ENCODE measurements at regions not wholly inside any gene's neighbourhood (a gene's known extent, or its start where the extent isn't known, plus 50 kb on each side); places are given as distances from the start of the nearest gene placed in this dataset.
"Not testable (repeated sequence)": the region's sequence is repeated elsewhere in the genome, so short reads cannot be mapped to it uniquely, and the experiment has no call there.

DNA sequence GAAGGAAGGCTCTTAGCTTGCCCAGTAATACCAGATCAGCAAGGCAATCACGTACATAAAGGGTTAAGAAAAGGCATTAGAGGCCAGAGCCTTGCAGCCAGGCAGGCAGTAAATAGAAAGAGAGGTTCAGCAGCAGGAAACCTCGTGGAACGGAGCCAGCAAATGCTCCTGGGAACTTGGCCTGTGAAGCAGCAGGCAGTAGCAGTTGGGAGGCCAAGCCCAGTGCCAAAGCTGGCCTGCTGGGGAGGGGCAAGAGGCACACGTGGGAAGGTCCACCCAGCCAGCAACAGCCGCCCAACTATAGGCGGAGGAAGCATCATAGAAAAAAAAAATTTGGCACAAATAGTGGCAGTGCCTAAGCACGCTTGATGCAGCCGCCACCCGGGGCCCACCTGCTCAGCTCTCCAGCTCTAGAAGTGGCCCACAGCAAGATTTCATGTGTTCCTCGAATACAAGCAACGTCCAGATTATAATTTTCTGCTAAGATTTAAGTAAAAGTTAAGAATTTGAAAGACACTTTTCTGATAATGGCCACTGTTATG, 2339.5 kb downstream of the TP53TG3F start:
- Mint-ChIP-seq H3K9me3 (peaks cover 75% of the 10 kb centered on the region), H3K27ac (no peak overlapping the region), H3K27me3 (ENCODE audit: low read depth) (peaks cover 7% of the 10 kb centered on the region), H3K4me3 (no peak overlapping the region), H3K4me1 (no peaks in the 10 kb centered on the region), H3K36me3 (peaks cover 66% of the 10 kb centered on the region)
- CTCF ChIA-PET: no interaction called here
- TF ChIP-seq ATF1 (CRISPR knock-in tag; IDR thresholded peaks at IDR 0.05) (no peak), NR1H2 (CRISPR knock-in tag; IDR thresholded peaks at IDR 0.05) (no peak), FOXJ3 (CRISPR knock-in tag; IDR thresholded peaks at IDR 0.05; ENCODE audit: borderline replicate concordance) (no peak), FOXP1 (CRISPR knock-in tag; IDR thresholded peaks at IDR 0.05; ENCODE audit: borderline replicate concordance) (no peak), MLX (CRISPR knock-in tag; IDR thresholded peaks at IDR 0.05) (no peak), HMGXB4 (CRISPR knock-in tag; IDR thresholded peaks at IDR 0.05) (no peak), ATF6 (CRISPR knock-in tag; IDR thresholded peaks at IDR 0.05) (no peak), CREB1 (CRISPR knock-in tag; IDR thresholded peaks at IDR 0.05) (no peak), JAZF1 (CRISPR knock-in tag; IDR thresholded peaks at IDR 0.05) (no peak), SOX15 (CRISPR knock-in tag; IDR thresholded peaks at IDR 0.05) (no peak), USF2 (CRISPR knock-in tag; IDR thresholded peaks at IDR 0.05) (no peak), SP1 (CRISPR knock-in tag; conservative IDR thresholded peaks at IDR 0.05) (no peak)
- TF ChIP-seq, protein P1, sequence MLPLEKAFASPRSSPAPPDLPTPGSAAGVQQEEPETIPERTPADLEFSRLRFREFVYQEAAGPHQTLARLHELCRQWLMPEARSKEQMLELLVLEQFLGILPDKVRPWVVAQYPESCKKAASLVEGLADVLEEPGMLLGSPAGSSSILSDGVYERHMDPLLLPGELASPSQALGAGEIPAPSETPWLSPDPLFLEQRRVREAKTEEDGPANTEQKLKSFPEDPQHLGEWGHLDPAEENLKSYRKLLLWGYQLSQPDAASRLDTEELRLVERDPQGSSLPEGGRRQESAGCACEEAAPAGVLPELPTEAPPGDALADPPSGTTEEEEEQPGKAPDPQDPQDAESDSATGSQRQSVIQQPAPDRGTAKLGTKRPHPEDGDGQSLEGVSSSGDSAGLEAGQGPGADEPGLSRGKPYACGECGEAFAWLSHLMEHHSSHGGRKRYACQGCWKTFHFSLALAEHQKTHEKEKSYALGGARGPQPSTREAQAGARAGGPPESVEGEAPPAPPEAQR (CRISPR knock-in tag; IDR thresholded peaks at IDR 0.05): no peak
- TF ChIP-seq, protein P2, sequence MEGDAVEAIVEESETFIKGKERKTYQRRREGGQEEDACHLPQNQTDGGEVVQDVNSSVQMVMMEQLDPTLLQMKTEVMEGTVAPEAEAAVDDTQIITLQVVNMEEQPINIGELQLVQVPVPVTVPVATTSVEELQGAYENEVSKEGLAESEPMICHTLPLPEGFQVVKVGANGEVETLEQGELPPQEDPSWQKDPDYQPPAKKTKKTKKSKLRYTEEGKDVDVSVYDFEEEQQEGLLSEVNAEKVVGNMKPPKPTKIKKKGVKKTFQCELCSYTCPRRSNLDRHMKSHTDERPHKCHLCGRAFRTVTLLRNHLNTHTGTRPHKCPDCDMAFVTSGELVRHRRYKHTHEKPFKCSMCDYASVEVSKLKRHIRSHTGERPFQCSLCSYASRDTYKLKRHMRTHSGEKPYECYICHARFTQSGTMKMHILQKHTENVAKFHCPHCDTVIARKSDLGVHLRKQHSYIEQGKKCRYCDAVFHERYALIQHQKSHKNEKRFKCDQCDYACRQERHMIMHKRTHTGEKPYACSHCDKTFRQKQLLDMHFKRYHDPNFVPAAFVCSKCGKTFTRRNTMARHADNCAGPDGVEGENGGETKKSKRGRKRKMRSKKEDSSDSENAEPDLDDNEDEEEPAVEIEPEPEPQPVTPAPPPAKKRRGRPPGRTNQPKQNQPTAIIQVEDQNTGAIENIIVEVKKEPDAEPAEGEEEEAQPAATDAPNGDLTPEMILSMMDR (IDR thresholded peaks at IDR 0.05): no peak
- TF ChIP-seq, protein P3, sequence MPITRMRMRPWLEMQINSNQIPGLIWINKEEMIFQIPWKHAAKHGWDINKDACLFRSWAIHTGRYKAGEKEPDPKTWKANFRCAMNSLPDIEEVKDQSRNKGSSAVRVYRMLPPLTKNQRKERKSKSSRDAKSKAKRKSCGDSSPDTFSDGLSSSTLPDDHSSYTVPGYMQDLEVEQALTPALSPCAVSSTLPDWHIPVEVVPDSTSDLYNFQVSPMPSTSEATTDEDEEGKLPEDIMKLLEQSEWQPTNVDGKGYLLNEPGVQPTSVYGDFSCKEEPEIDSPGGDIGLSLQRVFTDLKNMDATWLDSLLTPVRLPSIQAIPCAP (CRISPR knock-in tag; IDR thresholded peaks at IDR 0.05): no peak
- TF ChIP-seq, protein P4, sequence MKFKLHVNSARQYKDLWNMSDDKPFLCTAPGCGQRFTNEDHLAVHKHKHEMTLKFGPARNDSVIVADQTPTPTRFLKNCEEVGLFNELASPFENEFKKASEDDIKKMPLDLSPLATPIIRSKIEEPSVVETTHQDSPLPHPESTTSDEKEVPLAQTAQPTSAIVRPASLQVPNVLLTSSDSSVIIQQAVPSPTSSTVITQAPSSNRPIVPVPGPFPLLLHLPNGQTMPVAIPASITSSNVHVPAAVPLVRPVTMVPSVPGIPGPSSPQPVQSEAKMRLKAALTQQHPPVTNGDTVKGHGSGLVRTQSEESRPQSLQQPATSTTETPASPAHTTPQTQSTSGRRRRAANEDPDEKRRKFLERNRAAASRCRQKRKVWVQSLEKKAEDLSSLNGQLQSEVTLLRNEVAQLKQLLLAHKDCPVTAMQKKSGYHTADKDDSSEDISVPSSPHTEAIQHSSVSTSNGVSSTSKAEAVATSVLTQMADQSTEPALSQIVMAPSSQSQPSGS (CRISPR knock-in tag; IDR thresholded peaks at IDR 0.05; ENCODE audit: borderline replicate concordance, low read depth): no peak
- TF ChIP-seq, protein P5, sequence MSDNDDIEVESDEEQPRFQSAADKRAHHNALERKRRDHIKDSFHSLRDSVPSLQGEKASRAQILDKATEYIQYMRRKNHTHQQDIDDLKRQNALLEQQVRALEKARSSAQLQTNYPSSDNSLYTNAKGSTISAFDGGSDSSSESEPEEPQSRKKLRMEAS (CRISPR knock-in tag; IDR thresholded peaks at IDR 0.05): no peak
- POLR2A ChIA-PET: no interaction called here
- DNase-seq (ENCODE audit: low spot score) (no peak), ATAC-seq (no peak)

- CTCF ChIA-PET, H3K4me1 Mint-ChIP-seq: not testable (repeated sequence)
- peaks cover 70% of the 10 kb centered on the region for H3K9me3 Mint-ChIP-seq
Observed at GRCh38 chr16:35804465-35804864, 2345.1 kb downstream of the TP53TG3F start.

More at GRCh38 chr16:35804465-35804864, 2345.1 kb downstream of the TP53TG3F start:
- DNase-seq (ENCODE audit: low spot score); ATAC-seq; POLR2A ChIA-PET; H3K4me3 Mint-ChIP-seq; H3K27ac Mint-ChIP-seq: not testable (repeated sequence)
- peaks cover 17% of the 10 kb centered on the region for H3K27me3 Mint-ChIP-seq (ENCODE audit: low read depth)
- peaks cover 50% of the 10 kb centered on the region for H3K36me3 Mint-ChIP-seq

Measured in WTC11 (cell line).